Epithelial cell of prostate (primary cell): ENCODE measurements at regions not wholly inside any gene's neighbourhood (a gene's known extent, or its start where the extent isn't known, plus 50 kb on each side); places are given as distances from the start of the nearest gene placed in this dataset.
A peak's percentile ranks its signal among the peaks of the same experiment; 100 is the strongest.
"Not testable (repeated sequence)": the region's sequence is repeated elsewhere in the genome, so short reads cannot be mapped to it uniquely, and the experiment has no call there.

Experiments used
- DNase-seq: peaks from one replicate; pipeline ENCODE4 v3.0.0-alpha.2; 2011; ENCODE audit warnings: low read depth, low spot score
- H3K27ac ChIP-seq: fragments of 450-650 bp; 2 replicates; pipeline ENCODE4 v1.5.1; 2017; ENCODE audit warnings: mild to moderate bottlenecking

- DNase-seq, result no peak
- H3K27ac ChIP-seq, result no peak overlapping the region
These were observed 254.7 kb downstream of the SOX2 start for GRCh38 chr3:181966393-181966792.

GRCh38 chr3:181969925-181970324, 258.2 kb downstream of the SOX2 start:
- no peak overlapping the region for H3K27ac ChIP-seq
- no peak for DNase-seq

GRCh38 chr3:181971424-181971823, 259.7 kb downstream of the SOX2 start:
- no peak overlapping the region for H3K27ac ChIP-seq
- DNase-seq, result no peak

- peak overlapping the region; percentile 47 for H3K27ac ChIP-seq
- peak; percentile 65 for DNase-seq
These were observed 262.5 kb downstream of the SOX2 start for GRCh38 chr3:181974198-181974597.

- no peak overlapping the region for H3K27ac ChIP-seq
- no peak for DNase-seq
These were observed 264.8 kb downstream of the SOX2 start for GRCh38 chr3:181976526-181976925.

- DNase-seq, result no peak
- no peak overlapping the region for H3K27ac ChIP-seq
These were observed 273.7 kb downstream of the SOX2 start for GRCh38 chr3:181985386-181985785.

- no peak for DNase-seq
These were observed 276.0 kb downstream of the SOX2 start for GRCh38 chr3:181987736-181988135.

GRCh38 chr3:181998828-181999227, 287.1 kb downstream of the SOX2 start:
- no peak for DNase-seq
- no peak overlapping the region for H3K27ac ChIP-seq

More at GRCh38 chr3:181987736-181988135, 276.0 kb downstream of the SOX2 start:
- no peak overlapping the region for H3K27ac ChIP-seq

GRCh38 chr3:181999314-181999713, 287.6 kb downstream of the SOX2 start:
- no peak for DNase-seq

GRCh38 chr3:182000447-182000846, 288.7 kb downstream of the SOX2 start:
- no peak for DNase-seq
- no peak overlapping the region for H3K27ac ChIP-seq

More at GRCh38 chr3:181999314-181999713, 287.6 kb downstream of the SOX2 start:
- no peak overlapping the region for H3K27ac ChIP-seq

- no peak for DNase-seq
- H3K27ac ChIP-seq, result no peak overlapping the region
These were observed 293.5 kb downstream of the SOX2 start for GRCh38 chr3:182005219-182005618.

GRCh38 chr3:182005701-182006100, 294.0 kb downstream of the SOX2 start:
- DNase-seq, result no peak
- no peak overlapping the region for H3K27ac ChIP-seq

GRCh38 chr3:182006431-182006830, 294.7 kb downstream of the SOX2 start:
- H3K27ac ChIP-seq, result no peak overlapping the region
- no peak for DNase-seq

- H3K27ac ChIP-seq, result no peak overlapping the region
- no peak for DNase-seq
These were observed 295.7 kb downstream of the SOX2 start for GRCh38 chr3:182007441-182007840.

- no peak overlapping the region for H3K27ac ChIP-seq
- no peak for DNase-seq
These were observed 306.6 kb downstream of the SOX2 start for GRCh38 chr3:182018361-182018760.

- DNase-seq, result no peak
- H3K27ac ChIP-seq, result no peak overlapping the region
These were observed 308.2 kb downstream of the SOX2 start for GRCh38 chr3:182019926-182020325.

GRCh38 chr3:182023843-182024242, 312.1 kb downstream of the SOX2 start:
- no peak for DNase-seq
- no peak overlapping the region for H3K27ac ChIP-seq

GRCh38 chr3:182027366-182027765, 315.6 kb downstream of the SOX2 start:
- no peak for DNase-seq

GRCh38 chr3:182028081-182028480, 316.4 kb downstream of the SOX2 start:
- H3K27ac ChIP-seq, result no peak overlapping the region
- DNase-seq, result no peak

More at GRCh38 chr3:182027366-182027765, 315.6 kb downstream of the SOX2 start:
- H3K27ac ChIP-seq, result no peak overlapping the region

GRCh38 chr3:182034231-182034630, 322.5 kb downstream of the SOX2 start:
- H3K27ac ChIP-seq, DNase-seq: not testable (repeated sequence)

GRCh38 chr3:182035324-182035723, 323.6 kb downstream of the SOX2 start:
- no peak overlapping the region for H3K27ac ChIP-seq
- no peak for DNase-seq

GRCh38 chr3:182036382-182036781, 324.7 kb downstream of the SOX2 start:
- H3K27ac ChIP-seq, result no peak overlapping the region
- DNase-seq, result no peak
